Left colon (tissue), 2 donors: ENCODE measurements at regions not wholly inside any gene's neighbourhood (a gene's known extent, or its start where the extent isn't known, plus 50 kb on each side); places are given as distances from the start of the nearest gene placed in this dataset.
"Not testable (repeated sequence)": the region's sequence is repeated elsewhere in the genome, so short reads cannot be mapped to it uniquely, and the experiment has no call there.

ENCODE experiments used
- ATAC-seq: fragments of 200-7000 bp; cut with Tn5 transposase; one replicate; pipeline ENCODE4 v1.9.1; 2020; ENCODE audit warnings: mild to moderate bottlenecking, moderate library complexity
- DNase-seq, 2 donors: peaks; one replicate each; pipeline ENCODE4 v3.0.0-alpha.2; 2020
- intact Hi-C, 2 donors: fragments of 100-400 bp; cut with DNase I in 1 of 2; cut with micrococcal nuclease in 1 of 2; formaldehyde crosslinking; loops; one replicate each; pipeline versions ENCODE4 v1.11.2 to v1.14.0; 2022; cut with DNase I, micrococcal nuclease
- donor health status: DM: no; HTN: no; CAD: no.
- donor health status: DM: yes; HTN: yes; CAD: no.

DNA sequence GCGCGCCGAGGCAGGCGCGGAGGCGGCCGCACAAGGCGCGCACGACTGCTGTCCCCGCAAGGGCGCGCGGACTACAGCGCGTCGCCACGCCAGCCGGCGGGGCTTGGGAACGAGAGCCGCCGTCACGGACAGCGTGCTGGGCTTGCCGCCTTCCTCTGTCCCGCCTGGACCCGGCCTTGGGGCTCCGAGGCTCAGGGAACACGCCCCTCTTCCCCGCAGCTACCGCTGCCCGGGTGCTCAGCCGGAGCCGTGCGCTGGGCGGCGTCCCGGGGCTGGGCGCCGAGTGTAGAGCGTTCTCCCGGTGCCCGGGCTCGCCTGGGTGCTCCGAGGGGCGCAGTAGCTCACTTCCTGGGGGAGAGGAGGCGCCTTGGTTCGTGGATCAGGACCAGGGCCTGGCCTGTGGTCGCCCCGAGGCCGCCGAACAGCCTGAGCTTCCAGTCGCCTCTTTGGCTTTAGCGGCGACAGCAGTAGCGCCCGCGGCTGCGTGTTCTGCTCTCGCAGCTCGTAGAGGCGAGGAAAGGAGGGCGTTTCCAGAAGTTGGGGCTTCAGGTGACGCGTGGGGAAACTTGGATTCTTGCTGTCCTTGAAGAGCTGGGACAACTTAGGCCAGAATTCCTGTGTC is 226.7 kb upstream of the C2CD4B start:
- intact Hi-C loops: no loop called here
- DNase-seq (peak; percentile 43 to 70), ATAC-seq (peak; percentile 80)

DNA sequence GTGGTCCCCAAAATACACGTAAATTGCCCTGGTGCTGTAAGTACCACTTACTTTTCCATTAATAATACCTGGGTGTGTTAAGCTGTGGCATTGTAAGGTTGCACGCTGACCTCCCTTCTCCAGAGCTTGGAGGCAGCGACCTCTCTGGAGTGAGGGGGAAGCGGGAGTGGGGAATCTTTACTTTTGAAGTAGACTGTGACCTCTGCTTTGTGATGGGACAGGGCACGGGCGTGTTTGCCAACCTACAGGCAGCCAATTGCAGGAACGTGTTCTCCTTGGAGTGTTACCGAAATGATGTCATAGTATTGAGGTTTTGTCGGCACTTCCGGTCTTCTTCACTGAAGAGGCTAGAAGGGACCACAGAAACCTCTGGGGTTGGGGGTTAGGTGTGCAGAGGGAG is 227.3 kb upstream of the C2CD4B start:
- intact Hi-C loops: no loop called here
- DNase-seq: peak; percentile 11 to 34
- ATAC-seq: peak; percentile 23

DNA sequence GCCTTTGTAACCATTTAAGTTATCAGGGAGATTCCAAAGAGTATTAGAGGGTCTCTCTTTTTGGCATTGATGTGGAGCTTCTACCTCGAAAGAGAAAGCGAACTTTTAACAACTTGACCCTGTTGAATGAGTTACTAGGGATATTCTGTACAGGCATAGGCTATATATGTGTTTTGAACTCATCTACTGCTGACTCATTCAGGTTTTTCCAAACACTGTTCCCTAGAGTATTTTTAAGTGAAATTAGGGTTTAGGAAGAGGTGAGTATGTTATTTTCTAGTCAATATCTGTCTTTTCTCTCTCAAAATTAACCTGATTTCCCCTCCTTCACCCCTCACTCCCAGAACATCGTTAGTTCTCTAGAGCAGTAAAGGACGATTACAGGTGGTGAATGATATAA is 228.1 kb upstream of the C2CD4B start:
- intact Hi-C loops: no loop called here
- no peak for ATAC-seq
- no peak for DNase-seq

DNA sequence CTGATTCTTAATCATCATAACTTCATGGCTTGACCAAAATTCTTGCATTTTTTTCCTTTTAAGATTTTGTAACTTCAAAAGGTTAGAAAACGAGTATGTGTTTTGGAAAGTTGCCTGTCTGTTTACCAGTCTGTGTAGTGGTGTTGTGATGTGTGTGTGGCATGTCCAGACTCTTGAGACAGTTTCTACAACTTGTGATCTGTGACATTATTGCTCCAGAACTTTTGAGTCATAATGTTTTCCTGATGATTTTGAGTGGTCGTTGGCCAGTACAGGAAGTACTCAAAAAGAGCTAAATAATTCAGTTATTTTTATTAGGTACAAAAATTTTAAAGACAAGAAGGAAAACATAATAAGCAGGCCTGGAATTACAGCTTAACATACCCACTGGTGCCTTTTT is 229.0 kb upstream of the C2CD4B start:
- ATAC-seq (no peak), DNase-seq (no peak)
- intact Hi-C loops: no loop called here

DNA sequence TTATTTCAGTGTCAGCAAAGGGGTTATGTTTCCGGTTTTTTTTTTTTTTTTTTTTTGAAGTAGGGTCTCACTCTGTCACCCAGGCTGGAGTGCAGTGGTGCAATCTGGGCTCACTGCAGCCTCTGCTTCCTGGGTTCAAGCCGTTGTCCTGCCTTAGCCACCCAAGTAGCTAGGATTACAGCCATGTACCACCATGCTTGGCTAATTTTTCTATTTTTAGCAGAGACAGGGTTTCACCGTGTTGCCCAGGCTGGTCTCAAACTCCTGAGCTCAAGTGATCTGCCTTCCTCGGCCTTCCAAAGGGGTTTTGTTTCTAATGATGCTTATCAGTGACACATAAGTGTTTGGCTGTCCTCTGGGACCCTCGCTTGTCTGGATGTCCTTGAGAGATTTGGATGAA is 235.7 kb upstream of the C2CD4B start:
- ATAC-seq: no peak
- intact Hi-C loops: no loop called here
- no peak for DNase-seq

DNA sequence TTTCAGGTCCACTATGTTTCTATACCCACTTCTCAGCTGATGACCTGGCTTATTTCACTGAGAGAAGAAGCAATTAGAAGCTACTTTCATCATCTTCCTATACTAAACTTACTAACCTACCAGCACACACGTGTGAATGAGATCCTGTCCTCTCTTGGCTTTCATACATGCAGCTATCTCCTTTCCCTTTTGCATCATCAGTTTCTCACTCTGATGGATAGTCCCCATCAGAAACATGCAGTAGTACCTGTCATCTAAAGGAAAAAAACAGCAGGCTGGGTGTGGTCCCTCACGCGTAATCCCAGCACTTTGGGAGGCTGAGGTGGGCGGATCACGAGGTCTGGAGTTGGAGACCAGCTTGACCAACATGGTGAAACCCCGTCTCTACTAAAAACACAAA is 237.6 kb upstream of the C2CD4B start:
- intact Hi-C loops: no loop called here
- no peak for DNase-seq
- ATAC-seq: no peak

DNA sequence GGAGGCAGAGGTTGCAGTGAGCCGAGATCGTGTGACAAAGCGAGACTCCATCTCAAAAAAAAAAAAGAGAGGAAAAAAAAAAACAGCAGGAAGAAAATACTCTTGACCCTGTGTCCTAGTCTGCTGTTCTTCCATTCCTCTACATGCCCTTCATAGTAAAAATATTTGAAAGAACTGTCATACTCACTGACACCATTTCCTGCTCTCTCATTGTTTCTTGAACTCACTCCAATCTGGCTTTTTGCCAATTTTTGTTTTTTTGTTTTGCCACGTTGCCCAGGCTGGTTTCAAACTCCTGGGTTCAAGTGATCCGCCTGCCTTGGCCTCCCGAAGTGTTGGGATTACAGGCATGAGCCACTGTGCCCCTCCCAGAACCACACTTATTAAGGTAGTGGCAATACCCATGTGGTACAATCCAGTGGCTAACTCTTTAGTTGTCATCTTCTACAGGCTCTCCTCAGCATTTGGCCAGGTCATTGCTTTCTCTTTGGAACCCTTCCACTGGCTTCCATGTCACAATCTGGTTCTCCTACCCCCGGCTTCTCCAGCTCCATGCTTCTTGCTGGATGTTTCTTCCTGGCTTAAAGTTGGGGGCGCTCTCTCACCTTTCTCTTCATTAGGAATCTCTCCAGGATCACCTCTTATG is 238.2 kb upstream of the C2CD4B start:
- intact Hi-C loops: no loop called here
- no peak for ATAC-seq

DNA sequence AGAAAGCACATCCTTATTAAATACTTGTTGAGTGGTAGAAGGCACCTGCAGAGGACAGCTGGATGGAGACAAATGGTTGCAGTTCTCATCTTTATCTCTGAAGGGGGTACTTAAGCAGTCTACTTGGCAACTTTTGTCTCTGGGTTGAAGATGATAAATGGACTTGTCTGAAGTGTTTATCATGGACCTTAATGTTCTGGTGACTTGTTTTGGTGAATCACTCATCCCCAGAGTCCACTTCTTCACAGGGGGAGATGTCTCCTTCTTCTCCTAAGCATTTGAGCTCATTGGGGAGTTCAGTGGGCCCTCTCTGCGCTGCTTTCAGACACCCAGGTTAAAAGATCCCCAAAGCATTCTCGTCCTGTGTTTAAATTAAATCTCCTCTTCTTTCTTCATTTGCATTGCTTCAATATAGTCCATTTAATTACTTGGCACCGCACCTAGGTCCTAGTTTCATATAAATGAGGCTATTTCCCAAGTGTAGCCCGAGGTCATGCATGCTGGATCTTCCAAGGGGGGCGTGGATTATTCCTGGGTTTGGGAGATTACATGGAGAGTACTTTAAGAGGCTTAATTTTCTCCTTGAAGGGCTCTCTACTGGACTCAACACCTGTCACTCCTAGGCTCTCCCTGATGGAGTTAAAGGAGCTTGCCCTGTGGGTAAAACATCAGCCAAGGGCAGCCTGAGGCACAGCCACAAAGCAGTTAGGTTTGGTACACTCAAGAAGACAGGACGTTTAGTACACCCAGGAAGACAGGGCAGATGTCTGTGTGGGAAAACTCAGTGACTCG is 239.3 kb upstream of the C2CD4B start:
- intact Hi-C loops: no loop called here
- no peak for DNase-seq
- ATAC-seq: no peak

More for the DNA sequence above, 238.2 kb upstream of the C2CD4B start:
- DNase-seq: no peak

DNA sequence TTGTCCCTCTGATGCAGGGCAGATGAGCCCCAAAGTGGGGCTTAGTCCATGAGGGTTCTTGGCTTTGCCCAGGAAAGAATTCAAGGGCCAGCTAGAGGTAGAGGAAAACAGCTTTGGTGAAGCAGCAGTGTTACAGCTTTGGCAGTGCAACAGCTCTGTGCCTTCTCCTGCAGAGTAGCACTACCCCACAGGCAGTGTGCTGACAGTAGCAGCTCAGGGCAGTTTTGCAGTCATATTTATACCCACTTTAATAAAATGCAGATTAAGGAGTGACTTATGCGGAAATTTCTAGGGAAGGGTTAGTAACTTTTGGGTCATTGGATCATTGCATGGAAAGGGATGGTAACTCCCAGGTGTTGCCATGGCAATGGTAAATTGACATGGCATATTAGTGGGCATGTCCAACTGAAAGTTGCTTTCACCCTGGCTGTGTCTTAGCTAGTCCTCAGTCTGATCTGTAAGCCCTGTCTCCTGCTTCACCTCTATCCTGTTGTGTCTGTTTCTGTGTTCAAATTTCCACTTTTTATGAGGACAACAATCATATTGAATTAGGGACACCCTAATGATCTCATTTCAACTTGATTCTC is 241.3 kb upstream of the C2CD4B start:
- intact Hi-C loops: no loop called here
- no peak for DNase-seq
- ATAC-seq: no peak

DNA sequence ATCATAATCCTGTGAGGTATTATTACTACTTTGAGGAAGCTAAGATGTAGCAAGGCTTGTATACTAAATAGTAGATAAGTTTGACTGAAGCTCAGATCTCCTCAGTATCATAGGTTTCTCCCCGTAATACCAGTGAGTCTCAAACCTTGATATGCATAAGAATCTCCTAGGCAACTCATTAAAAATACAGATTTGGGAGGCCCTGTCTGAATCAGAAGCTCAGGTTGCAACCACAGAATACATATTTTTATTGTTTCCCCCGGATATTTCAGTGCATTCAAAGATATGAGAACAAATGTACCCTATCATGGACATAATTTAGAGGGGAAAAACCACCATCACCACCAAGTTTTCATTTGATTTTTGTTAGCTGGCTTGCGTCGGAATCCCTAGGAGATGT is 242.1 kb upstream of the C2CD4B start:
- intact Hi-C loops: no loop called here
- ATAC-seq (no peak), DNase-seq (no peak)

DNA sequence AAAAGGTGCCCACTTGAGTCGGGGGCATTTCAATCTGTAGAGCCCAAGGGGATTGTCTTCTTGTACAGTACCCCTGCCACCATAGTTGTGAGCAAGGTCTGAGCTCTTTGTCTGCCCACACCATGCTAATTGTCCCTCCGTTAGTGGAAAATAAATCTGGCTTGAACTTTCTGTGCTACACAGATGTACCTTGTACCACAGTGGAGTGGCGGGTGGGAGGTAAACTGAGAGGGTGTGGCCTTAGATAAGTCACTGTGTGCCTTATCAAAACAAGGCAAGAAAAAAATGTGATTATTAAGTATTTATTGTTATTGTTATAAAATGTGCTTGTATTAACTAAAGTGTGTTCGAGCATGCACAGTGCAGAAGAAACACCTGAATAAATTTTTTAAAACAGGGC is 242.9 kb upstream of the C2CD4B start:
- DNase-seq: no peak
- intact Hi-C loops: no loop called here
- peak; percentile 43 for ATAC-seq

DNA sequence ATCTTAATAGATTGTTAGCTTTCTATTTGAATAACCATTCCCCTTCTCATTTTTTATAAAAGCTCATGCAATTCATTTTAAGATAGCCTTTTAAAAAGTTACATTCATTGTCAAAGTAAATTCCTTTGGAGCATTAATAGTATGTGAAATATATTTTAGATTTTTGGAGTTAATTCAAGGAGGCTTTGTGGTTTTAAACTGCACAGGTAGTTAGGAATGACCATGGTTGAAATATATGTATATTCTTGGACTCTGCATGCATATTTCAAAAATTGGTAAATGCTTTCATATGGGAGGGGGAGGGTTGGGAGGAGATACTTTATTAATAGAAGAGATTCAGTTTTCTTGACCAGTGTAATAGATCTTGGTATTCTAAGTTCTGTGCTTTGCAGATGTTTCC is 244.4 kb upstream of the C2CD4B start:
- ATAC-seq: no peak
- intact Hi-C loops: no loop called here
- no peak for DNase-seq

DNA sequence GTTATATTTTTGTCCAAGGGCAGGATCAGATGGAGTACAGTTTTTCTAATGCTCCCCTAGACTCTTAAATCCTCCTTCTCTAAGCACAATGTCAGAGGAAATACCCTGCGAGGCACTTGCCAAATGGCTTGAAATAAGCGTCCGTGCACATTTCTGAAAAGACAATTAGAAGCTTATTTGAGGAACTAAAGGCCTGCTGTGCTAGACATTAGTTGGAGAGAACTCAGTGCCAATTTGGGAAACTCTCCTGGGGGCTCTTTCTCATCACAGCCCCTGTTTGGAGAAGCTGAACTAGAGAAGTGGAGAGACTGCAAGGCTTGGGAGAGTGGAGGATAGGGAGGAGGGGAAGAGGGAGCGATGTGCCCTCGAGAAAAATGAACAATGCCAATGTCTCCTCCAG is 247.6 kb upstream of the C2CD4B start:
- DNase-seq (no peak), ATAC-seq (no peak)
- intact Hi-C loops: no loop called here

DNA sequence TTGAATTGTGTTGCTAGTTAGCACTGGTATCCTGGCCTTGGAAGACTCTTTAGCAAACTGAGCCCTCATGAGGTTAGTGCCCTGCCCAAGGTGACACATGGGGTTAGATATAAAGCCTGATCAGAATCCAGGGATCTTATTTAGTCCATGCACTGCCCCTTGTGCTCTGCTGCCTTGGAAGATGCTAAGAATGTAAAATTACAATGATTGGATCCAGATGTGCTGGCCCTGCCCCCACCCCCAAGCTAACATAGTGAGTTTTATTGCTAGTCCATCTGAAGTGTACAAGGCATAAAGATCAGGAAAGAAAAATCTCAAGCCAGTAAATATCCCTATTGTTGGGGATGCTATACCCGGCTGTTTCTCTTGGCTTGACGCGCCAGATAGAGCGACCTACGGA is 248.1 kb upstream of the C2CD4B start:
- ATAC-seq: no peak
- no peak for DNase-seq

DNA sequence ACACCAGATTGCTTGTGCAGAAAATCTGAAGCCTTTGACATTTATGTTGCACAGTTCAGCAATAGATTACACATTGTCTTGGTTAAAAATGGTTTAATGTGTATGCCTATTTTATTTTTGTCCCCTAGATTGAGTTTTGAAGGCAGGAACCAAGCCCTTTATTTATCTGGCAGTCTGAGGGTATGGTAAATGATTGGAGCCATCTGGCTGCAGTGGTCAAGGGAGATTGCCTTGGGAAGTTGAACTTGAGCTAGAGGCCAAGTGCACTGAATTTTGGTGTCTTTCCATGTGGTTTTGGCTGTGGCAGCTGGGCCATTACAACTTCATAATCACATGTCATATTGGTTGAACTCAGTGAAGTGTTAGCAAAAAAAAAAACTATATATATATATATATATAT is 248.7 kb upstream of the C2CD4B start:
- ATAC-seq: no peak
- DNase-seq: no peak
- intact Hi-C loops: no loop called here

More for the DNA sequence above, 248.1 kb upstream of the C2CD4B start:
- intact Hi-C loops: no loop called here

DNA sequence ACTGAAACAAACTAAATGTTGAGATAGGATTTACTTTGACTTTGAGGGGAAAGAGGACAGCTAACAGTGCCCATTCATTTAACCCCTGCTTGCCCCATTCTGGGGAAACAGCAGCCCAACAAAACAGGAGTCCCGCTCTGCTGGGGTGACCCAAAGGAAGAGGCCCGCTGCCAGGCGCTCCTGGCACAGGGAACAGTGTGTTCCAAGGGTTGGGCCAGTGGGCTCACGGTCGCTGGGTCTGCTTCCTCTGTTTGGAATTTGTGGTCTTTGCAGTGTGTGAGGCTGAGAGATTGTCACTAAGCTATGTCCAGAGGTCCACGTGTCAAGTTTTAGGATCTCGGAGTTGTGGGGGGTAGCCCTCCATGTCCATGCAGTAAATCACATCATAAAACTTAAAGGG is 250.4 kb upstream of the C2CD4B start:
- no peak for DNase-seq
- ATAC-seq: no peak
- intact Hi-C loops: no loop called here

DNA sequence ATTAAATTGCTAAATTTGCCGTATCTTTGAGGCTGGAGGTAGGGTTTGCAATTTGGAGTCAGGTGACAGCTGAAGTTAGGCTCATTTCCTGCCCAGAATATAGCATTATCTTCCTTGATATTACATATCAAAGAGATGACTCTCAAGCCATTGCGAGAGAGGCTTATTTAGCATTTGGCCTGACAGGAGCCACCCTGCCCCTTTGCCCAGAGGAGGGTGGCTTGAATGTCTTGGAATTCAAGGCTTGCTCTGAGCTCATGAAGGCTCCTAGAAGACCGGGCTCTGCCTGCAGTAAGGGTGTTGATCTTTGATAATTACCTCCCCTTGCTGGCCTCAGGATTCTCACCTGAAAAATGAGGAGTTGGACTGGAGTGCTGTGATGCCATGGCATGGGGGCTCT is 251.4 kb upstream of the C2CD4B start:
- no peak for ATAC-seq
- intact Hi-C loops: no loop called here
- DNase-seq: no peak

DNA sequence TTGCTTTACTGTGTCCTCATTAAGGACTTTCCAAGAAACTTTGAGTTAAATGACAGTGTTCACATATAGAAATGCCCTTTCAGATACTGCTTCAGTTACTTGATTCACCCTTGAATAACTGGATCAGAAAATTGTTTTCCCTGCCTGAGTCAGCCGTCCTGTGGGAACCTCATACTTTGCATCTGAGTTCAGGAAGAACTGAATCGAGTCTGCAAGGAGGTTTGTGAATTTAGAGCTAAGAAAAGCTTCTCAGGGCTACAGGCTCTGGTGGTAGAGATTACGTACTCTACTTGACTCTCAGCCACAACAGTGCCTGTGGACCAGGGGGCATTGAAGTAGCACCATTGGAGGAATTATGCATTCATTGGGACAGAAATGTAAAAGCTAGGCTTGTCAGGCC is 252.4 kb upstream of the C2CD4B start:
- intact Hi-C loops: no loop called here
- DNase-seq: no peak
- no peak for ATAC-seq

DNA sequence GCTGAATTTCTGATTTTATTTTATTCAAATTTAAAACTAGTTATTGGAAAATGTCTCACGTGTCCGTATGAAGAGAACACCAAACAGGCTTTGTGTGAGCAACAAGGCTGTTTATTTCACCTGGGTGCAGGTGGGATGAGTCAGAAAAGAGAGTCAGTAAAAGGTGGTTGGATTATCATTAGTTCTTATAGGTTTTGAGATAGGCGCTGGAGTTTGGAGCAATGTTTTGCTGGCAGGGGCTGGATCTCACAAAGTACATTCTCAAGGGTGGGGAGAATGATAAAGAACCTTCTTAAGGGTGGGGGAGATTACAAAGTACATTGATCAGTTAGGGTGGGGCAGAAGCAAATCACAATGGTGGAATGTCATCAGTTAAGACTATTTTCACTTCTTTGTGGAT is 253.4 kb upstream of the C2CD4B start:
- intact Hi-C loops, ATAC-seq, DNase-seq: not testable (repeated sequence)

DNA sequence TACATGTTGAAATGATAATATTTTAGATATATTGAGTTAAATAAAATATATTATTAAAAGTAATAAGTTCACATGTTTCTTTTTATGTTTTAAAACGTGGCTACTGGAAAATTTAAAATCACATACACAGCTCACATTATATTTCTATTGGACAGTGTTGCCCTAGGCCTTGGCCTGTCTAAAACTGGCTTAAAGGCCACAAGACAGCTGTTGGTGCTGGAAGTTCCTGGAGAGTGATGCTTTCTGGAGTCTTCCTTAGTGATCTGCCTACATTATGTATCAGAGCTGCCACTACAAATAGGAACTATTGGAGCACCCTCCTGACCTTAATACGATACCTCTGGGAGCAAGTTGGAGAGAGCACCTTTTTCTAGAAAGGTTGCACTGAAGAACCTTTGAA is 254.1 kb upstream of the C2CD4B start:
- ATAC-seq (no peak), DNase-seq (no peak)
- intact Hi-C loops: no loop called here
